ENCODE measurements at regions not wholly inside any gene's neighbourhood (a gene's known extent, or its start where the extent isn't known, plus 50 kb on each side); places are given as distances from the start of the nearest gene placed in this dataset.

GRCh38 chr11:70646272-70647049, 248.1 kb downstream of the CTTN start:
- TF ChIP-seq MAX (IDR thresholded peaks at IDR 0.05; ENCODE audit: low read depth, low read length) (no peak), POLR2A (IDR thresholded peaks at IDR 0.05; ENCODE audit: extremely low read depth, insufficient read length) (no peak), MYC (IDR thresholded peaks at IDR 0.05; ENCODE audit: low read depth, low read length) (no peak)
- no peak overlapping the region for H3K4me3 ChIP-seq (ENCODE audit: low read depth, low read length)
- DNase-seq (ENCODE audit: low read depth) = no peak

- DNase-seq (ENCODE audit: low read depth) = no peak
- no peak overlapping the region for H3K4me3 ChIP-seq (ENCODE audit: low read depth, low read length)
Observed at GRCh38 chr11:70647188-70648166, 249.1 kb downstream of the CTTN start.

GRCh38 chr11:70650075-70650909, 252.0 kb downstream of the CTTN start:
- TF ChIP-seq MYC (IDR thresholded peaks at IDR 0.05; ENCODE audit: low read depth, low read length) (peak; percentile 51; the same call in 1 of the 2 replicates), POLR2A (IDR thresholded peaks at IDR 0.05; ENCODE audit: extremely low read depth, insufficient read length) (no peak), MAX (IDR thresholded peaks at IDR 0.05; ENCODE audit: low read depth, low read length) (peak; percentile 91), CTCF (IDR thresholded peaks at IDR 0.05; ENCODE audit: low read depth, low read length) (no peak)
- no peak overlapping the region for H3K4me3 ChIP-seq (ENCODE audit: low read depth, low read length)
- peak; percentile 80 for DNase-seq (ENCODE audit: low read depth)

More at GRCh38 chr11:70647188-70648166, 249.1 kb downstream of the CTTN start:
- TF ChIP-seq MYC (IDR thresholded peaks at IDR 0.05; ENCODE audit: low read depth, low read length) (no peak), MAX (IDR thresholded peaks at IDR 0.05; ENCODE audit: low read depth, low read length) (no peak), POLR2A (IDR thresholded peaks at IDR 0.05; ENCODE audit: extremely low read depth, insufficient read length) (no peak), CTCF (IDR thresholded peaks at IDR 0.05; ENCODE audit: low read depth, low read length) (no peak)

- H3K4me3 ChIP-seq (ENCODE audit: low read depth, low read length) = no peak overlapping the region
- no peak for DNase-seq (ENCODE audit: low read depth)
- TF ChIP-seq POLR2A (IDR thresholded peaks at IDR 0.05; ENCODE audit: extremely low read depth, insufficient read length) (no peak), CTCF (IDR thresholded peaks at IDR 0.05; ENCODE audit: low read depth, low read length) (no peak), MAX (IDR thresholded peaks at IDR 0.05; ENCODE audit: low read depth, low read length) (no peak), MYC (IDR thresholded peaks at IDR 0.05; ENCODE audit: low read depth, low read length) (no peak)
Observed at GRCh38 chr11:70651031-70651430, 252.7 kb downstream of the CTTN start.

GRCh38 chr11:70654016-70654415, 255.7 kb downstream of the CTTN start:
- TF ChIP-seq CTCF (IDR thresholded peaks at IDR 0.05; ENCODE audit: low read depth, low read length) (no peak), POLR2A (IDR thresholded peaks at IDR 0.05; ENCODE audit: extremely low read depth, insufficient read length) (no peak), MAX (IDR thresholded peaks at IDR 0.05; ENCODE audit: low read depth, low read length) (no peak), MYC (IDR thresholded peaks at IDR 0.05; ENCODE audit: low read depth, low read length) (no peak)
- H3K4me3 ChIP-seq (ENCODE audit: low read depth, low read length) = no peak overlapping the region
- no peak for DNase-seq (ENCODE audit: low read depth)

Data from NB4 (cell line).